Right ventricle myocardium inferior (tissue), 1 donor: ENCODE measurements at regions not wholly inside any gene's neighbourhood (a gene's known extent, or its start where the extent isn't known, plus 50 kb on each side); places are given as distances from the start of the nearest gene placed in this dataset.

ENCODE experiments used
- ATAC-seq: fragments of 200-7000 bp; cut with Tn5 transposase; one replicate; pipeline ENCODE4 v1.9.1; 2020; ENCODE audit warnings: mild to moderate bottlenecking, moderate library complexity
- DNase-seq: peaks from one replicate; pipeline ENCODE4 v3.0.0; 2021; ENCODE audit errors: missing footprints
- intact Hi-C: fragments of 100-400 bp; cut with DNase I; formaldehyde crosslinking; loops from one replicate; pipeline ENCODE4 v1.11.0; 2022
- donor health status: DM: no; HTN: yes; CAD: no; lungs with severe emphysema.

DNA sequence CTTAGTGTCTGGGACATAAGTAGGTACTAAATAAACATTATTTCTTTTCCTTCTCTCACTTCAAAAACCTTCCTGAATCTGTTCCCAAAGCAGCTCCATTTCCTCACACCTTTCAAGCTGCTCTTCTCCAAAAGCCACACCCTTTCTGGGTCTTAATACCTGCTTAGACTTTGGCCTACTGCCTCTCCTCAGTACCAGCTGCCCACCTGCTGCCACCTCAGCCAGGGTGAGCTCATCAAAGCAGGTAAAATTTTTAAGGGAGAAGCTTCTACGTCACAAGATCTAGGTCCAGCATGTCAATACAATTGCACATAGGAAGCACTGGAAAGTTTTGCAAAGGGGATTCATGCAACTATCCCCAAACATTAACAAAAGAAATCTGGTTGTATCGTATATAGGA lies 108.4 kb downstream of the RPL27A start:
- no peak for ATAC-seq
- intact Hi-C loops, result no loop called here

GRCh38 chr11:8792710-8793109 lies 110.1 kb downstream of the RPL27A start:
- ATAC-seq (no peak), DNase-seq (no peak)
- intact Hi-C loops, result no loop called here

More for the DNA sequence above, 108.4 kb downstream of the RPL27A start:
- DNase-seq, result no peak

DNA sequence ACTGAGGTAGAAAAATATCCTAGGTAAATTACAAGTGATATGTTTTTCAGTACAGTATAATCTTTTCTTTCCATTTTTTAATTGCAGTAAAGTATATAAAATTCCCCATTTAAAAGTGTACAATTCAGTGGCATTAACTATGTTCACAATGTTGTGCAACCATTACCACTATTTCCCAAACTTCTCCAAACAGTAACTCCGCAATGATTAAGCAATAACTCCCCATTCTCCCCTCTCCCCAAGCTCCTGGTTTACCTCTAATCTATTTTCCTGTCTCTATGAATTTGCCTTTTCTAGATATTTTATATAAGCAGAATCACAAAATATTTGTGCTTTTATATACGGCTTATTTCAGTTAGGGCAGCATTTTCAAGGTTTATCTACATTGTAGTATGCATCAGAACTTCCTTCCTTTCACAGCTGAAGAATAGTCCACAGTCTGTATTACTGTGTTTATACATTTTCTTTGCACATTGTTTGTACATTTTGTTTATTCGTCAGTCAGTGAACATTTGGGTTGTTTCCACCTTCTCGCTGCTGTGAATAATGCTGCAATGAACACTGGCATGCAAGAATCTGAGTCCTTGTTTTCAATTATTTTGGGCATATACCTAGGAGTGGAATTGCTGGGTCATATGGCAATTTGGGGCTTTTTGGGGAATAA lies 110.7 kb downstream of the RPL27A start:
- ATAC-seq (no peak), DNase-seq (no peak)
- intact Hi-C loops, result no loop called here

GRCh38 chr11:8794126-8794525 lies 111.5 kb downstream of the RPL27A start:
- no peak for ATAC-seq
- intact Hi-C loops, result no loop called here

DNA sequence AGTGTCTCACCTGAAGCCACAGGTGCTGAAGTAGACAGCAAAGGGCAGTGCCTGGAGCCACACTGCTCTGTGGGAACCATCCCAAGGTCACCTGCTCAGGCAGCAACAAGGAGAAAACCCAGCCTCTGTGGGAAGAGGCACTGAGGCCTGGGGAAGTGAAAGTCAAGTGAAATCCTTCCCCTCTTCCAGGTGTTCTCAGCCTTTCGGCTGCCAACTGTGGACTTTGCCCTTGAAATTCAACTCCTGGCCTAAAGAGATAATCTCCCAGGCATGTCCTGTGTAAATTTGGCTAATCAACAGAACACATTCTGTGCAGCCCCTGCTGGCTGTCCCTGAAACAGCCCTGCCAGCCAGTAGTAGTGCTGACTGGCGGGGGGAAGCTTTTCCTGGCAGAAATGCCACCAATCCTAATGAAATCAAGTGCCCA lies 112.1 kb downstream of the RPL27A start:
- DNase-seq (no peak), ATAC-seq (peak; percentile 85)
- intact Hi-C loops, result no loop called here

More at GRCh38 chr11:8794126-8794525, 111.5 kb downstream of the RPL27A start:
- DNase-seq, result no peak

- DNase-seq, result no peak
- no peak for ATAC-seq
- intact Hi-C loops, result no loop called here
These were observed 114.0 kb upstream of the AKIP1 start for GRCh38 chr11:8796941-8797340.

GRCh38 chr11:8799273-8799672 lies 111.7 kb upstream of the AKIP1 start:
- ATAC-seq (no peak), DNase-seq (no peak)
- intact Hi-C loops, result no loop called here

GRCh38 chr11:8800520-8801110 lies 110.4 kb upstream of the AKIP1 start:
- DNase-seq (no peak), ATAC-seq (peak; percentile 48)
- intact Hi-C loops, result loop anchor here (10.0 kb wide), 1 partner anchor 46 kb away; no protein-coding TSS in a partner anchor

- ATAC-seq, result no peak
- DNase-seq, result no peak
- intact Hi-C loops, result loop anchor here (10.0 kb wide), 1 partner anchor 46 kb away; no protein-coding TSS in a partner anchor
These were observed 109.9 kb upstream of the AKIP1 start for GRCh38 chr11:8801121-8801520.

DNA sequence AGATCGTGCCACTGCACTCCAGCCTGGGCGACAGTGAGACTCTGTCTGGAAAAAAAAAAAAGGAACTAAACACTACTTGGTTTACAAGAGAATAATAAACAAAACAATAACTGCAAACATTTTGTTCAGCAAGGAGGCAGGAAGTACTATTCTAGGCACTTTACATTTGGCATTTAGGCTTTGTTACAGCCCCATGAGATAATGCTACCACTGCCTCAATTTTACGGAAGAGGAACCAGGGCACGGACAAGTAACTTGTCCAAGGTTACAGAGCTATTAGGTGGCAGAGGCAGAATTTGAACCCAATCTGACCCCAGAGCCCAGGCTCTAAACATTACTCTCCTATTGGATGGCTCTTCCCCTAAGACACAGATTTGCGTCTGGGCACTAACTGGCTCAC lies 108.7 kb upstream of the AKIP1 start:
- intact Hi-C loops, result loop anchor here (10.0 kb wide), 1 partner anchor 47 kb away; no protein-coding TSS in a partner anchor
- DNase-seq (no peak), ATAC-seq (no peak)

GRCh38 chr11:8803973-8804372 lies 107.0 kb upstream of the AKIP1 start:
- ATAC-seq (no peak), DNase-seq (no peak)
- intact Hi-C loops, result loop anchor here (10.0 kb wide), 1 partner anchor 49 kb away; no protein-coding TSS in a partner anchor

- intact Hi-C loops, result loop anchor here (5.0 to 10.0 kb wide), 2 partner anchors 33 to 50 kb away; no protein-coding TSS in a partner anchor
- no peak for ATAC-seq
- DNase-seq, result no peak
These were observed 105.7 kb upstream of the AKIP1 start for GRCh38 chr11:8805296-8805695.

- intact Hi-C loops, result loop anchor here (5.0 to 10.0 kb wide), 2 partner anchors 35 to 52 kb away; no protein-coding TSS in a partner anchor
- DNase-seq, result no peak
- no peak for ATAC-seq
These were observed 104.0 kb upstream of the AKIP1 start for GRCh38 chr11:8806974-8807373.

DNA sequence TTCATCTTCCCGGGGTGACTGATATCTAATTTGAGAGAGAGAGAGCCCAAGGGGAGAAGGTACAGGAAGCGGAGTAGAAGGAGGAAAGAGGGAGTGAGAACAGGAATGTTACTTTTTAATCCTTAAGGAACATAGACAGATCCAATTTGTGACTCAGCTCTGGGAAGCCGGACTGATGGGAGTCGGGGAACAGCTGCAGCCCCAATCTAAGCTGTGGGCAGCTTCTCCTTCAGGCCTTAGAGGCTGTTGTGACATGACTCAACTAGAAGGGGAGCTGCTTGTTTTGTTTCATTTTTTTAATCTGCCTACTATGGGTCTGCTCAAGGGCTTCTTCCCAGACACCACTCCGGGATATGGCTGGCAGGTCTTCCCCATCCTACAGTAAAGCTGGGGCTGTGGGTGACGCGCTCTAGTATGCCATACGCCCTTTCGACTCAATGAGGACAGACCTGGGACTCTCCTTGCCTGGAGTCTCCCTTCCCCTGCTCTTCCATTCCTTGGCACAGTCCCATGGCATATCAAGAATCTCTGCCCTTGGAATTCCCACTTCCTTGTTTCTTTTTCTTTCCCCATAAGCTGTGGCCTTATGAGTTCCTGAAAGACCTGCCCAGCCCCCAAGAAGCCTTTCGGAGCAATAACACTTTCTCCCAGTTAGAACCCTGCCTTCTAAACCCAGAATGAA lies 103.3 kb upstream of the AKIP1 start:
- peak; percentile 76 for DNase-seq
- ATAC-seq, result peak; percentile 69
- intact Hi-C loops, result loop anchor here (5.0 to 10.0 kb wide), 2 partner anchors 35 to 53 kb away; no protein-coding TSS in a partner anchor

DNA sequence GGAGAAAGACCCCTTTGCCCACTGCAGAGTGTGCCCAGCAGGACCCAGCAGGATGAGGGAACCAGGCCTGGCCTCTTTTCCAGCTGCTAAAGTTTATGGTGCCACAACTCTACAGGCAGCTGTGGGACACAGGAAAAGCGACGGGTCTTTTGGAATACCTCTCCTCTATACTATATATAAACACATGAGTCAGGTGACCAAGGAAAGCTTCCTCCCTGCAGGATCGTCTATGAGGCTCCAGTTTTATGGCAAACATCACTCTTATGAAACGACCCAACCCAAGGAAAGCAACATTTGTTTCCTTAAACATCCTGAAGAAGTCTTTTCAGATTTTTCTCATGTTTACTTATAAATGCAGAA lies 102.8 kb upstream of the AKIP1 start:
- ATAC-seq (no peak), DNase-seq (no peak)
- intact Hi-C loops, result loop anchor here (5.0 to 10.0 kb wide), 2 partner anchors 36 to 53 kb away; no protein-coding TSS in a partner anchor

DNA sequence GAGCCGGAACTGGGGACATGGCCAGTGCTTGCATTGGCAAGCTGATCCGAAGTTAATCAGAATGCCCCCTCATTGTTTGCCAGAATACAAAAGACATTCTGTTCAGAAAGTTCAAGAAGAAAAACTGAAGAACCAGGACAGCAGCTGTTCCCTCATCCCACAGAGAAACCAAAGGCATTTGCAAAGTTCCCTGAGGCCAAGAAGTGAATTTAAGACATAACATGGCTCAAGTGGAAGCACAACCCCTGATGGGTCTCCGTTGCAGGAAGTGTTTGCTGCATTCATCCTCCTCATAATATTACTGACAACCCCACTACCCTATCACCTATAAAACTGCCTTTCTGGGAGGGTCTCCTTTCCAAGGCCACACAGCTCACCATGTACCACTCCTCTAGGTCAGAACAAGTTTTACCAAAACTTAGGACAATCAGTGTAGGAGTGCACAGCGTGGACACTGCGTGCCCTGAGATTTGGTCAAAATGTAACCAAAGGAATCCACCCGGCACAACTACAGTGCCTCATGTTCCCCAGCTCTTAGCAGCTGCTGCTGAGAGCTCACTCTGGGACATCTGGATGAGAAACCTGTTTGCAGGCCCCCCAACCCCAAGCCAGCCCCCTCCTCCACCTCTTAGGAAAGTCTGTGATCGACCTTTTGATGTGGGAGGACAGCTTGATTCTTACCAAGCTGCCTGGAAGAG lies 101.6 kb upstream of the AKIP1 start:
- DNase-seq, result no peak
- no peak for ATAC-seq
- intact Hi-C loops, result loop anchor here (5.0 to 10.0 kb wide), 2 partner anchors 37 to 55 kb away; no protein-coding TSS in a partner anchor

GRCh38 chr11:8809939-8810539 lies 101.0 kb upstream of the AKIP1 start:
- no peak for DNase-seq
- intact Hi-C loops, result loop anchor here (2.0 to 10.0 kb wide), 5 partner anchors 38 to 155 kb away; partner anchors contain the start of gene TMEM9B
- ATAC-seq, result peak; percentile 6

GRCh38 chr11:8810540-8811301 lies 100.3 kb upstream of the AKIP1 start:
- peak; percentile 83 for ATAC-seq
- peak; percentile 87 for DNase-seq
- intact Hi-C loops, result loop anchor here (2.0 to 10.0 kb wide), 3 partner anchors 103 to 154 kb away; partner anchors contain the start of gene TMEM9B
